Kidney epithelial cell (primary cell): ENCODE measurements at regions not wholly inside any gene's neighbourhood (a gene's known extent, or its start where the extent isn't known, plus 50 kb on each side); places are given as distances from the start of the nearest gene placed in this dataset.
A peak's percentile ranks its signal among the peaks of the same experiment; 100 is the strongest.

Experiments
- DNase-seq: peaks from one replicate; pipeline ENCODE4 v3.0.0-alpha.2; 2010; ENCODE audit warnings: low read depth
- H3K27me3 ChIP-seq: 2 replicates; pipeline ENCODE4 v1.6.0; 2011; ENCODE audit warnings: low read length; ENCODE audit not compliant: control insufficient read depth, insufficient read depth
- H3K36me3 ChIP-seq: 2 replicates; pipeline ENCODE4 v1.5.1; 2011; ENCODE audit warnings: low read length; ENCODE audit not compliant: control insufficient read depth, insufficient read depth
- H3K4me3 ChIP-seq: 2 replicates; pipeline ENCODE4 v1.5.1; 2011; ENCODE audit warnings: low read depth, mild to moderate bottlenecking, control low read depth, low read length
- CTCF ChIP-seq: IDR thresholded peaks from 2 replicates; pipeline ENCODE4 v1.5.1; 2011; ENCODE audit warnings: mild to moderate bottlenecking, moderate library complexity, low read length, control low read depth, inconsistent platforms; ENCODE audit not compliant: insufficient read depth, poor library complexity, severe bottlenecking

- H3K27me3 ChIP-seq, result no peaks in the 10 kb centered on the region
- H3K36me3 ChIP-seq, result no peaks in the 10 kb centered on the region
- no peak for TF ChIP-seq CTCF
- no peak overlapping the region for H3K4me3 ChIP-seq
- no peak for DNase-seq
Observed at GRCh38 chr2:145015561-145015960, 495.6 kb upstream of the ZEB2 start.

- H3K4me3 ChIP-seq, result no peak overlapping the region
- no peaks in the 10 kb centered on the region for H3K36me3 ChIP-seq
- DNase-seq, result no peak
- H3K27me3 ChIP-seq, result no peaks in the 10 kb centered on the region
- TF ChIP-seq CTCF, result no peak
Observed at GRCh38 chr2:145012806-145013205, 492.9 kb upstream of the ZEB2 start.

GRCh38 chr2:145012214-145012670 lies 492.3 kb upstream of the ZEB2 start:
- no peak for TF ChIP-seq CTCF
- Histone ChIP-seq H3K27me3 (no peaks in the 10 kb centered on the region), H3K4me3 (no peak overlapping the region), H3K36me3 (no peaks in the 10 kb centered on the region)
- peak; percentile 38 for DNase-seq

- H3K36me3 ChIP-seq, result no peaks in the 10 kb centered on the region
- H3K27me3 ChIP-seq, result no peaks in the 10 kb centered on the region
- TF ChIP-seq CTCF, result no peak
- no peak overlapping the region for H3K4me3 ChIP-seq
- DNase-seq, result no peak
Observed at GRCh38 chr2:145010635-145011034, 490.7 kb upstream of the ZEB2 start.

GRCh38 chr2:145007960-145008263 lies 488.0 kb upstream of the ZEB2 start:
- Histone ChIP-seq H3K4me3 (no peak overlapping the region), H3K36me3 (no peaks in the 10 kb centered on the region), H3K27me3 (no peaks in the 10 kb centered on the region)
- no peak for DNase-seq
- no peak for TF ChIP-seq CTCF

GRCh38 chr2:145007093-145007959 lies 487.4 kb upstream of the ZEB2 start:
- Histone ChIP-seq H3K4me3 (no peak overlapping the region), H3K27me3 (no peaks in the 10 kb centered on the region), H3K36me3 (no peaks in the 10 kb centered on the region)
- no peak for TF ChIP-seq CTCF
- DNase-seq, result peak; percentile 91
